GM18870 (cell line): ENCODE measurements at regions not wholly inside any gene's neighbourhood (a gene's known extent, or its start where the extent isn't known, plus 50 kb on each side); places are given as distances from the start of the nearest gene placed in this dataset.
"Not testable (repeated sequence)": the region's sequence is repeated elsewhere in the genome, so short reads cannot be mapped to it uniquely, and the experiment has no call there.

Experiments used
- ATAC-seq: cut with Tn5 transposase; IDR thresholded peaks from one replicate; pipeline ENCODE4 v1.9.1; 2021; ENCODE audit warnings: moderate library complexity; ENCODE audit not compliant: unreplicated experiment

- ATAC-seq, result no peak
Measured at GRCh38 chr4:114087596-114088230, 108.3 kb upstream of the ARSJ start.

DNA sequence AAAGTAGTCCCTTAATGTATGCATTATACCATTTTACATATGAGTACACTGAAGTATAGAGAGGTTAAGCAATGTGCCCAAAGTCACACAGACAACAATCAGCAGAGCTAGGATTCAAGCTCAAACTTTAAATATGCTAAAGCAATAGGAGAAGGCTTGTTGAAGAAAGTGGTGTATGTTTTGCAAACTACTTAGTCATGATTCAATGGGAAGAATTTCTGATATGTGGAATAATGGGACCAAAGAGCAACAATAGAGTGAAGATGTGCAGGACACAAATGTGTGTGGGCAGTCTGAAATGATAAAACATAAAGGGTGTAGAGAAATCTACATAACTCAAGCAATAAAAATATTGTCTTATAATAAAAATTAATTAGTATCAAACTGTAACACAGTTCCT, 109.0 kb upstream of the ARSJ start:
- no peak for ATAC-seq

DNA sequence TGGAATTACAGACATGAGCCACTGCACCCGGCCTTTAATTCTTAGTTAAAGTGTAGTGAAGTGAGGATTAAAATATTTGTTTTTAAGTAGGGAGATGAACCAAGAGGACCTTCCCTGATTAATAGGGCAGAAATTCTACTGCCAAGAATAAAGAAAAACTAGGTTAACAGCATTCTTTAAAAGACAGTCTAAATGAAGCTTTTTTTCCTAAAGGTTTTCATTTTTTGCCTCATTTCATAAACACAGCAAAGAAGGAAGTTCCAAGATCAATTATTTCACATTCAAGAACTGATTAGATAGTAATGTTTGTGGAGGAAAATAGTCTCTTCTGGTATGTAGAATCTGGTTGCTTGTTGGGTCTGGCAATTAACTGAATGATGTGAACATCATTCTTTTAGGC, 112.1 kb upstream of the ARSJ start:
- no peak for ATAC-seq

DNA sequence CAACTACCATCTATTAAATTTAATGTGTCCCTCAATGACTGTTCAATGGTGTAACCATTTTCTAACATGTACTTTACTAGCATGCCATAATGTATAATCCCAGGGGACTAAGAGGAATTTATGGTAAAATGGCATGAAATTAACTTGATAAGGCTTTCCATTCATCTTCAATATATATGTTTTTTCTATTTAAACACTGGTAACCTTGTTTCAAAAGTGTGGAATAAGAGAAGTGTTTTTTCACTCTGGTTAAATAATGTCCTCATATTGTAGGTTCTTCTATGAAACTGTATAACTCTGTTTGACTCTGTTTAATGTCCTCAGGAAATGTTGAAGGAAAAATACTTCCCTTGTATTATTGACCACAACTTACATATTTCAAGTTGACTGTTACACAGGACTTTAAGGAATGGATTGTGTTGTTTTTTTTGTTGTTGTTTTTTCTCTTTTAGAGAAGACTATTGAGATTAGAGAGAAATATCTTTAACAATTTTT, 113.8 kb upstream of the ARSJ start:
- ATAC-seq, result no peak

DNA sequence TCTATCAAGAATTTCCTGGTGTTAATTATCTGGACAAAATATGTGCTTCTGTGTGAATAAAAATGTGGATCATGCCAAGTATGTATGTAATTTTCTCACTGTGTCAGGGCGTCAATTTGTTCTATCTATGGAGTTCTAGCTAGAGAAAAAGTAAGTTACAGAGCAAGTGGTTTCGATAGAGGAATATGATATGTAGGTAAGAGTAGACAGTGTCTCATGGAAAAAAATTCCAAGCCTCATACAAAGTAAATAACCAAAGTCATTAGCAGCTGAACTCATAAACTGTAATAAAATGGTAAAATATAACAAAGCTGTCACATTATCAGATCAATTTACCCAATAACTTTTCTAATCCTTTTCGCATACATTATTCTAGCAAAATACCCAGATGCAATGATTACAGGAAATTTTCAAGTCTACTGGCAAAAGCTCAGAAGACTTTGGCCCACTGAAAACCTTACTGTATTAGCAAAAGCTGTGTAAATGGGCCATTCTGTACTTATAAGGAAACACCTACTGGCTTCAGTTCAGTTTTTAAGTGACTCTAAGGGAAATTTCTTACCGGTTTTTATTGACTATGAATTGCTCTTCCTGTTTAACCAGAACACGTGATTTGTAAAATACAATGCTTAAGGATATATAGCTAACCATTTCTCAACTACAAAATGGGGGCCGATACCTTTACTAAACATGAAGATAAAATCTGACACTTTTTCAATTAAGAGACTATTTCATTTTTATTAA, 121.0 kb upstream of the ARSJ start:
- no peak for ATAC-seq

DNA sequence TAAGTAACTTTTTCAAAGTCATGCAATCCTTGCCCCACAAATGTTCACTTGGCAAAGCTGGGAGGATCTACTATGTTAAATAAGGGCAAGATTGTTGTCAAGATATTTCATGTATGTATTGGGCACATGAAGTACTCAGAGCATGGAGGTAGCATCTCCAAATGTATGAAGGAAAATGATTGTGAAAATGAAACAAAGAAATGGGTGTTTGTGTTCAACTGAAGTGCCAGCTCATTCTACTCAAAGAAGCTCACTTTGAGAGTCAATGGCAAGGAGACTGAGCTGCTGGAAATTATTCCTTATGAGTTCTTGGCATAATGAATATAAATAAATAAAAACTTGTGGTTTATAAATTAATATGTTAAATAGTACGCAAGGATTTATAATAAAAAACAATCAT, 124.5 kb upstream of the ARSJ start:
- ATAC-seq, result peak; percentile 70

- no peak for ATAC-seq
Measured at GRCh38 chr4:114108869-114109268, 129.4 kb upstream of the ARSJ start.

- no peak for ATAC-seq
Measured at GRCh38 chr4:114109776-114110175, 130.3 kb upstream of the ARSJ start.

GRCh38 chr4:114115526-114115925, 136.1 kb upstream of the ARSJ start:
- no peak for ATAC-seq

DNA sequence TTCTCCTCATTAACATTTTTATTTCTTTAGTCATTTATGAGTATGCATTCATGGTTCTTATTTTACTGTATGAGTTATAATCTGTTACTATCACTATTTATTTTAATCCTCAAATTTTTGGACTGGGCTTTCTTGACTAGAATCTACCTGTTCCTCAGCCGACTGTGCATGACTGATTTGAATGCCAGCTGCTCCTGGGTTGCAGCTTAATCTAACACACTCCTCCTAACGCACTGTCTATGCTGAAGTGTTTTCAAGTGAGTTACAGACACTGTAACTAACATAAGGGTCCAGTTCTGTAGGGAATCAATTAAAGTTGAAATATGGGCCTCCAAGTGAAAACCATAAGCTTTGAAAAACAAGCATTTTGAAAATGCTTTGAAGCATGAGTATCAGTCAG, 137.4 kb upstream of the ARSJ start:
- no peak for ATAC-seq

DNA sequence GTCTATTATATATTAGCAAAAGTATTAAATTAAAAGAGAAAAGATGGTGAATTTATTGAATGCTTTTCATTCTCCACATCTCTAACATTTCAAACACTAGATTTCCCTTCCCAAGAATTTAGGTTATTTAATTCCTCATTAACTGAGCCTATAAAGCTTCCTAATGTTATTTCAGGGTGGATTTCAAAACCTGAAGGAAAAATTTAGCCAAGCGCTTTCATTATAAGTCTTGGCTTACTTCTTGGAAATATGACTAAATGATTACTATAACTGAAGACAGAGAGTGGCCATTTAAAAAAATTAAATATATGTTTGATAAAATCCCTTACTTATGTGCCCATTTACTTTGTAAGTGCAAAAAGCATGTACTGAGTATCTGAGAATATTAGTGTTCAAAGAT, 141.8 kb upstream of the ARSJ start:
- no peak for ATAC-seq

DNA sequence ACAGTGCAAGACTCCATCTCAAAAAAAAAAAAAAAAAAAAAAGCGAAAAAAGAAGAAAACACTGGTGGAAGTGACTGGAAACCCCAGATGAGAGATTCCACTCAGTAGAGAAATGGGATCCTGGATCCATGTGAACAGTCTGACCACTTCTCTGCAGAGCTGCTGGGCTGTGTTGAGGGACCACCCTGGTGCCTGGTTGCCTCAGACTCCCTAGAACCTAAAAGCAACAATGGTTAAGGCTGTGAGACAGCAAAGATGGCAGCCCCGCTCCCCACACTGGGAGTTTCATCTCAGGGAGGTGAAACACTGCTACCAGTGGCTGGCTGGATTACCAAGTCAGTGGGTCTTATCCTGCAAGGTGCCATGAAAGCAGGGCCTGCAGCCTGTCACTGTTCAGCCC, 152.8 kb upstream of the ARSJ start:
- ATAC-seq, result no peak

DNA sequence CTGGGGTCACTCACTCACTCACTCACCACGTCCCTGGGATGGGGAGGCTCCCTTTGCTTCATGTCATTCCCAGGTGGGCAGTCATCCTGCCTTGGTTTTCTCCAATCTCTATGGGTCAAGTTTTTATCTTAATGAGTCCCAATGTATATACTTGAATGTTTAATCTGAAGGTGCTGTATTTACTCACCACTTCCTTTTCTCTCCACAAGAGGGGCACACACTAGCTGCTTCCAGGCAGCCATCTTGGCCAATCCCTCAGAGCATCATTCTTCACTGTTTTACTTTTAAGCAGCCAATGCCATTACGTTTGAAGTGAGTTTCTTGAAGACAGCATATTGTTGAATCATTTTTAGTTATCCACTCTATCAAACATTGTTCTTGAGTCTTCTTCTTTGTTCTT, 153.4 kb upstream of the ARSJ start:
- peak; percentile 63 for ATAC-seq

- no peak for ATAC-seq
Measured at GRCh38 chr4:114136069-114136468, 156.6 kb upstream of the ARSJ start.

GRCh38 chr4:114137984-114138383, 158.5 kb upstream of the ARSJ start:
- ATAC-seq, result no peak

DNA sequence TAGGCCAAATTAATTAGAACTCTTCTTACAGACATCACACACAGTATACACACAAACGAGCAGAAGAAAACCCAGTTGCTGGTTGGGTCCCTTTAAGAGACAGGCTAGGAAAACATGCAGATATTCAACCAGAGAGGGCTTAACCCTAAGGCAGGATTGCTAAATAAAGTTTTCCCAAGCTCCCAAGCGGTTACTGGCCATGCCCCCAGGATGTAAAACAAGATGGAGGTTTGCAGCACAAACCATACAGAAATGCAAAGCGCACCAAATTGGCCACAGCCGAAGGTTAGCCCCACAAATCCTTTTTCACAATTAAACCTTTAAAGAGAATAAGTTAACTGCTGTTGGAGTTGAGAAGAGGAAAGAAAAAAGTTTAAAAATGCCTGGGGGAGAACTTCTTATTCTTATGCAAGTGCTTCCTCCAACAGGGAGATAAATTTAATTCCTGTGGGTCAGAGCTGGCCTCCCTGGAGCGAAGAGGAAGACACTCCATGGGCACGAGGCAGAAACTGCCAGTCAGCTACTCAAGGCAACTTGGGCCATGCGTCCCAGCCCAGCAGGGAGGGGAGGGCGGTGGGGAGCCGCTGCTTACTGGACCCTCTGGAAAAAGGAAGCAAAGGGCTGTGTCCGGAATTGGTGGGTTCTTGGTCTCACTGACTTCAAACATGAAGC, 167.6 kb upstream of the ARSJ start:
- ATAC-seq, result no peak

DNA sequence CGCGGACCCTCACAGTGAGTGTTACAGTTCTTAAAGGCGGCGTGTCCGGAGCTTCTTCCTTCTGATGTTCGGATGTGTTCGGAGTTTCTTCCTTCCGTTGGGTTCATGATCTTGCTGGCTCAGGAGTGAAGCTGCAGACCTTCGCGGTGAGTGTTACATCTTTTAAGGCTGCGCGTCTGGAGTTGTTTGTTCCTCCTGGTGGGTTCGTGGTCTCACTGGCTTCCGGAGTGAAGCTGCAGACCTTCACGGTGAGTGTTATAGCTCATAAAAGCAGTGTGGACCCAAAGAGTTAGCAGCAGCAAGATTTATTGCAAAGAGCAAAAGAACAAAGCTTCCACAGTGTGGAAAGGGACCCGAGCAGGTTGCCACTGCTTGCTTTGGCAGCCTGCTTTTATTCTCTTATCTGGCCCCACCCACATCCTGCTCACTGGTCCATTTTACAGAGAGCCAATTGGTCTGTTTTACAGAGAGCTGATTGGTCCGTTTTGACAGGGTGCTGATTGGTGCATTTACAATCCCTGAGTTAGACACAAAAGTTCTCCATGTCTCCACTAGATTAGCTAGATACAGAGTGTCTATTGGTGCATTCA, 168.3 kb upstream of the ARSJ start:
- ATAC-seq, result not testable (repeated sequence)

DNA sequence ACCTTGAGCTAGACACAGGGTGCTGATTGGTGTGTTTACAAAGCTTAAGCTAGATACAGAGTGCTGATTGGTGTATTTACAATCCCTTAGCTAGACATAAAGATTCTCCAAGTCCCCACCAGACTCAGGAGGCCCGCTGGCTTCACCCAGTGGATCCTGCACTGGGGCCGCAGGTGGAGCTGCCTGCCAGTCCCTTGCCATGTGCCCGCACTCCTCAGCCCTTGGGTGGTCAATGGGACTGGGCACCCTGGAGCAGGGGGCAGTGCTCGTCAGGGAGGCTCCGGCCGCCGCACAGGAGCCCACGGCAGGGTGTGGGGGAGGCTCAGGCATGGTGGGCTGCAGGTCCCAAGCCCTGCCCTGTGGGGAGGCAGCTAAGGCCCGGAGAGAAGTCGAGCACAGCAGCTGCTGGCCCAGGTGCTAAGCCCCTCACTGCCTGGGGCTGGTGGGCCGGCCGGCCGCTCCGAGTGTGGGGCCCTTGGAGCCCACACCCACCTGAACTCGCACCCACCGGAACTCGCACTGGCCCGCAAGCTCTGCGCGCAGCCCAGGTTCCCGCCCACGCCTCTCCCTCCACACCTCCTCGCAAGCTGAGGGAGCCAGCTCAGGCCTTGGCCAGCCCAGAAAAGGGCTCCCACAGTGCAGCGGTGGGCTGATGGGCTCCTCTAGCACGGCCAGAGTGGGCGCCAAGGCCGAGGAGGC, 169.1 kb upstream of the ARSJ start:
- ATAC-seq, result not testable (repeated sequence)

DNA sequence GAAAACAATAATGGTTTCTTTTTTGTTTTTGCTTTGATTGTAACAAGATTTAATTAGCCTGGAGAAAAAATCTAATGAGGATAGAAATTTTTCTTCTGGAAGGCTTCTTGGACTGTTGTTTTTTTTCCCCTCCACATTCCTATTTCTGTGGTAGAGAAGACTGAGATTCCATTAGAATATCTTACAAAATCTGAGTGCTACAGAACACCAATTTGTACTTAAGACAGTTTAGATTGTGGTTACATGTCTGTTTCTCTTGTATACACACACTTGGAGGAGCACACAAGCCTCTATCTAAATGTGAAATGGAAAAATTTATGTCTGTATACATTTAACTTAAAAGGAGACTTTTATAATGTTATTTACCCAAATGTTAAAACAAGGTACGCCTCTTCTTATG, 176.9 kb upstream of the ARSJ start:
- ATAC-seq, result no peak

GRCh38 chr4:114161809-114162208, 182.4 kb upstream of the ARSJ start:
- no peak for ATAC-seq

GRCh38 chr4:114163051-114163450, 183.6 kb upstream of the ARSJ start:
- no peak for ATAC-seq
